AG04450 (cell line): ENCODE measurements at regions not wholly inside any gene's neighbourhood (a gene's known extent, or its start where the extent isn't known, plus 50 kb on each side); places are given as distances from the start of the nearest gene placed in this dataset.

ENCODE experiments used
- CTCF ChIA-PET: fragments of 300-600, 350-600 bp; formaldehyde crosslinking; extraction: SDS; loops from one replicate; lab custom pipeline; 2022; ENCODE audit warnings: antibody characterized with exemption, inconsistent platforms; lab: Charles Lee
- POLR2A ChIA-PET: fragments of 350-600 bp; formaldehyde crosslinking; extraction: SDS; loops from one replicate; lab custom pipeline; 2021; ENCODE audit warnings: antibody characterized with exemption, inconsistent platforms; lab: Yijun Ruan, JAX
- DNase-seq: peaks from one replicate; pipeline ENCODE4 v3.0.0-alpha.2; 2011; ENCODE audit warnings: low read depth, low spot score
- H3K27ac ChIP-seq: one replicate; pipeline ENCODE4 v1.5.1; 2012; ENCODE audit warnings: low read depth, low read length, control low read depth
- H3K27me3 ChIP-seq: one replicate; pipeline ENCODE4 v1.6.0; 2012; ENCODE audit warnings: low read length; ENCODE audit not compliant: control insufficient read depth, insufficient read depth
- H3K4me3 ChIP-seq: 2 replicates; pipeline ENCODE4 v1.5.1; 2011; ENCODE audit warnings: mild to moderate bottlenecking, low read depth, low read length, control low read depth
- H3K9me3 ChIP-seq: 2 replicates; pipeline ENCODE4 v1.5.1; 2012; ENCODE audit warnings: low read length; ENCODE audit not compliant: control insufficient read depth, insufficient read depth
- CTCF ChIP-seq: IDR thresholded peaks from 2 replicates; pipeline ENCODE4 v1.5.1; 2011; ENCODE audit warnings: low read depth, low read length, control low read depth, inconsistent platforms

GRCh38 chr7:34240417-34240816, 335.1 kb downstream of the BMPER start:
- CTCF ChIA-PET, result no interaction called here
- no peaks in the 10 kb centered on the region for H3K27me3 ChIP-seq
- POLR2A ChIA-PET, result no interaction called here
- no peaks in the 10 kb centered on the region for H3K9me3 ChIP-seq
- no peak overlapping the region for H3K4me3 ChIP-seq
- TF ChIP-seq CTCF, result no peak
- no peak for DNase-seq
- H3K27ac ChIP-seq, result no peak overlapping the region

GRCh38 chr7:34242391-34242790, 337.1 kb downstream of the BMPER start:
- ChIA-PET CTCF (no interaction called here), POLR2A (no interaction called here)
- no peak for DNase-seq
- no peak for TF ChIP-seq CTCF
- Histone ChIP-seq H3K27ac (no peak overlapping the region), H3K9me3 (no peaks in the 10 kb centered on the region), H3K27me3 (no peaks in the 10 kb centered on the region), H3K4me3 (no peak overlapping the region)

GRCh38 chr7:34245246-34245645, 339.9 kb downstream of the BMPER start:
- H3K4me3 ChIP-seq, result no peak overlapping the region
- no peak for TF ChIP-seq CTCF
- no peak overlapping the region for H3K27ac ChIP-seq
- DNase-seq, result no peak
- no peaks in the 10 kb centered on the region for H3K9me3 ChIP-seq
- ChIA-PET POLR2A (no interaction called here), CTCF (no interaction called here)
- H3K27me3 ChIP-seq, result no peaks in the 10 kb centered on the region

GRCh38 chr7:34247468-34247867, 342.1 kb downstream of the BMPER start:
- Histone ChIP-seq H3K27me3 (no peaks in the 10 kb centered on the region), H3K27ac (no peak overlapping the region), H3K9me3 (no peaks in the 10 kb centered on the region), H3K4me3 (no peak overlapping the region)
- TF ChIP-seq CTCF, result no peak
- no peak for DNase-seq
- ChIA-PET CTCF (no interaction called here), POLR2A (no interaction called here)

- no peak overlapping the region for H3K4me3 ChIP-seq
- no peaks in the 10 kb centered on the region for H3K9me3 ChIP-seq
- TF ChIP-seq CTCF, result no peak
- CTCF ChIA-PET, result no interaction called here
- DNase-seq, result no peak
- no peaks in the 10 kb centered on the region for H3K27me3 ChIP-seq
- H3K27ac ChIP-seq, result no peak overlapping the region
- POLR2A ChIA-PET, result no interaction called here
Observed at GRCh38 chr7:34249192-34249591, 343.9 kb downstream of the BMPER start.
